ENCODE measurements at regions not wholly inside any gene's neighbourhood (a gene's known extent, or its start where the extent isn't known, plus 50 kb on each side); places are given as distances from the start of the nearest gene placed in this dataset.

GRCh38 chr4:65195666-65196065, 474.6 kb downstream of the EPHA5 start:
- TF ChIP-seq CTCF (IDR thresholded peaks at IDR 0.05; ENCODE audit: insufficient read depth, low read length) (no peak), GABPA (IDR thresholded peaks at IDR 0.05; ENCODE audit: low read depth) (no peak)
